MCF 10A (cell line): ENCODE measurements at regions not wholly inside any gene's neighbourhood (a gene's known extent, or its start where the extent isn't known, plus 50 kb on each side); places are given as distances from the start of the nearest gene placed in this dataset.

Experiments
- BruUV-seq: library from RNA; stranded (reverse); fragments of 400-500 nt; replicated peaks from 2 replicates; lab custom pipeline; 2021; lab: Mats Ljungman, UMichigan
- CTCF ChIA-PET: fragments of 300-600 bp; sonication (Branson Sonifier 250); formaldehyde crosslinking; extraction: SDS; loops from one replicate; lab custom pipeline; 2021; ENCODE audit warnings: antibody characterized with exemption, inconsistent platforms; lab: Yijun Ruan, JAX
- POLR2A ChIA-PET: fragments of 300-600, 350-650 bp; sonication (Branson Sonifier 250); formaldehyde crosslinking; extraction: SDS; loops from one replicate; lab custom pipeline; 2020; ENCODE audit warnings: antibody characterized with exemption, inconsistent platforms; lab: Yijun Ruan, JAX
- DNase-seq: peaks from one replicate; pipeline ENCODE4 v3.0.0-alpha.2; 2018; ENCODE audit not compliant: unreplicated experiment
- H3K27ac Mint-ChIP-seq: one replicate; pipeline ENCODE4 v1.8.0; 2022; ENCODE audit warnings: mild to moderate bottlenecking, low read depth, mixed read lengths; ENCODE audit not compliant: unreplicated experiment
- H3K27me3 Mint-ChIP-seq: one replicate; pipeline ENCODE4 v1.8.0; 2022; ENCODE audit warnings: mixed read lengths; ENCODE audit not compliant: insufficient read depth, unreplicated experiment
- H3K36me3 Mint-ChIP-seq: one replicate; pipeline ENCODE4 v1.8.0; 2022; ENCODE audit warnings: mild to moderate bottlenecking, moderate library complexity, mixed read lengths; ENCODE audit not compliant: insufficient read depth, unreplicated experiment
- H3K4me1 Mint-ChIP-seq: one replicate; pipeline ENCODE4 v1.8.0; 2022; ENCODE audit warnings: mixed read lengths; ENCODE audit not compliant: insufficient read depth, unreplicated experiment
- H3K4me3 Mint-ChIP-seq: one replicate; pipeline ENCODE4 v1.8.0; 2022; ENCODE audit warnings: mild to moderate bottlenecking, moderate library complexity, mixed read lengths; ENCODE audit not compliant: unreplicated experiment
- H3K9me3 Mint-ChIP-seq: one replicate; pipeline ENCODE4 v1.8.0; 2022; ENCODE audit warnings: mixed read lengths; ENCODE audit not compliant: unreplicated experiment
- intact Hi-C: fragments of 100-400 bp; cut with micrococcal nuclease; formaldehyde crosslinking; loops from 2 replicates; pipeline ENCODE4 v1.14.1; 2022
- TF ChIP-seq, protein P1 (sequence below): fragments of 200-600 bp; IDR thresholded peaks from one replicate; pipeline ENCODE4 v1.8.0; 2022; ENCODE audit warnings: antibody characterized with exemption, mild to moderate bottlenecking; ENCODE audit not compliant: unreplicated experiment

DNA sequence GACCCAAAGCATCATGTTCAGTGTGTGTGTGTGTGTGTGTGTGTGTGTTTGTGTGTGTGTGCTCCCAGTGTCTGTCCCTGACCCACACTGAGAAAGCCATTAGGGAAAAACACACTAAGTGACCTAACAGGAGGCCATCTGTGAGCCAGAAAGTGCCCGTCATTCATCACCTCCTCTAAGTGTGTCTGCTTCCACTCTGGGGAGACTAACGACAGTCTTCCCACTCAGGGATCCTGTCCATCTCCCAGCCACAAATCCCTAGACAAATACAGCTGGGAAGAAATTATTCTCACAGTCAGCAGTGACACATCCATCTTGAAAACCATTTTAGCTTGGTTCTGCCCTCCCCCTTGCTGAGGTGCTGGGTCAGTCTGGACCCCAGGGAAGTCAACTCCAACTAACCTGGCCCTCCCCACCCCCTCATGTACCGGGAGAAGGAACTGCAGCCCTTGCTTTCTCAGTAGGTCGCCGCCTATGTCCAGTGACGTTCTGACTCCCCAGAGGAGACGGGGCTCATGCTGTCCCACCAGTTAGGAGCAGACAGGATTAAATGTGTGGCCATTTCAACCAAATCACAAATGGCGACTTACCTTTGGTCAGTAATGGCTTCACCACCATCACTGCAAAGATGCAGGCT, 296.5 kb upstream of the ZNF32 start:
- Mint-ChIP-seq H3K4me1 (peaks cover 6% of the 10 kb centered on the region), H3K36me3 (no peaks in the 10 kb centered on the region), H3K4me3 (no peak overlapping the region), H3K27me3 (peaks cover 16% of the 10 kb centered on the region), H3K9me3 (no peaks in the 10 kb centered on the region), H3K27ac (no peak overlapping the region)
- ChIA-PET CTCF (no interaction called here), POLR2A (no interaction called here)
- DNase-seq, result no peak
- intact Hi-C loops, result no loop called here
- TF ChIP-seq, protein P1, sequence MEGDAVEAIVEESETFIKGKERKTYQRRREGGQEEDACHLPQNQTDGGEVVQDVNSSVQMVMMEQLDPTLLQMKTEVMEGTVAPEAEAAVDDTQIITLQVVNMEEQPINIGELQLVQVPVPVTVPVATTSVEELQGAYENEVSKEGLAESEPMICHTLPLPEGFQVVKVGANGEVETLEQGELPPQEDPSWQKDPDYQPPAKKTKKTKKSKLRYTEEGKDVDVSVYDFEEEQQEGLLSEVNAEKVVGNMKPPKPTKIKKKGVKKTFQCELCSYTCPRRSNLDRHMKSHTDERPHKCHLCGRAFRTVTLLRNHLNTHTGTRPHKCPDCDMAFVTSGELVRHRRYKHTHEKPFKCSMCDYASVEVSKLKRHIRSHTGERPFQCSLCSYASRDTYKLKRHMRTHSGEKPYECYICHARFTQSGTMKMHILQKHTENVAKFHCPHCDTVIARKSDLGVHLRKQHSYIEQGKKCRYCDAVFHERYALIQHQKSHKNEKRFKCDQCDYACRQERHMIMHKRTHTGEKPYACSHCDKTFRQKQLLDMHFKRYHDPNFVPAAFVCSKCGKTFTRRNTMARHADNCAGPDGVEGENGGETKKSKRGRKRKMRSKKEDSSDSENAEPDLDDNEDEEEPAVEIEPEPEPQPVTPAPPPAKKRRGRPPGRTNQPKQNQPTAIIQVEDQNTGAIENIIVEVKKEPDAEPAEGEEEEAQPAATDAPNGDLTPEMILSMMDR, result no peak
- no TSS peak for BruUV-seq

GRCh38 chr10:43944381-43945093, 295.9 kb upstream of the ZNF32 start:
- H3K4me1 Mint-ChIP-seq, result peaks cover 6% of the 10 kb centered on the region
- ChIA-PET POLR2A (no interaction called here), CTCF (no interaction called here)
- no peak for DNase-seq
- no peaks in the 10 kb centered on the region for H3K9me3 Mint-ChIP-seq
- TF ChIP-seq, protein P1, result no peak
- intact Hi-C loops, result no loop called here
- H3K4me3 Mint-ChIP-seq, result no peak overlapping the region
- H3K36me3 Mint-ChIP-seq, result no peaks in the 10 kb centered on the region
- BruUV-seq, result no TSS peak
- no peak overlapping the region for H3K27ac Mint-ChIP-seq
- peaks cover 11% of the 10 kb centered on the region for H3K27me3 Mint-ChIP-seq

GRCh38 chr10:43943818-43944360, 295.2 kb upstream of the ZNF32 start:
- TF ChIP-seq, protein P1, result no peak
- BruUV-seq, result no TSS peak
- POLR2A ChIA-PET, result no interaction called here
- no peaks in the 10 kb centered on the region for H3K36me3 Mint-ChIP-seq
- no peak overlapping the region for H3K4me3 Mint-ChIP-seq
- H3K27ac Mint-ChIP-seq, result no peak overlapping the region
- CTCF ChIA-PET, result interaction anchor here (0.6 kb wide), 1 partner anchor 739 kb away, joined by 3 read pairs; no protein-coding TSS in a partner anchor
- intact Hi-C loops, result no loop called here
- H3K4me1 Mint-ChIP-seq, result peaks cover 6% of the 10 kb centered on the region
- DNase-seq, result no peak
- H3K27me3 Mint-ChIP-seq, result peaks cover 11% of the 10 kb centered on the region
- no peaks in the 10 kb centered on the region for H3K9me3 Mint-ChIP-seq

DNA sequence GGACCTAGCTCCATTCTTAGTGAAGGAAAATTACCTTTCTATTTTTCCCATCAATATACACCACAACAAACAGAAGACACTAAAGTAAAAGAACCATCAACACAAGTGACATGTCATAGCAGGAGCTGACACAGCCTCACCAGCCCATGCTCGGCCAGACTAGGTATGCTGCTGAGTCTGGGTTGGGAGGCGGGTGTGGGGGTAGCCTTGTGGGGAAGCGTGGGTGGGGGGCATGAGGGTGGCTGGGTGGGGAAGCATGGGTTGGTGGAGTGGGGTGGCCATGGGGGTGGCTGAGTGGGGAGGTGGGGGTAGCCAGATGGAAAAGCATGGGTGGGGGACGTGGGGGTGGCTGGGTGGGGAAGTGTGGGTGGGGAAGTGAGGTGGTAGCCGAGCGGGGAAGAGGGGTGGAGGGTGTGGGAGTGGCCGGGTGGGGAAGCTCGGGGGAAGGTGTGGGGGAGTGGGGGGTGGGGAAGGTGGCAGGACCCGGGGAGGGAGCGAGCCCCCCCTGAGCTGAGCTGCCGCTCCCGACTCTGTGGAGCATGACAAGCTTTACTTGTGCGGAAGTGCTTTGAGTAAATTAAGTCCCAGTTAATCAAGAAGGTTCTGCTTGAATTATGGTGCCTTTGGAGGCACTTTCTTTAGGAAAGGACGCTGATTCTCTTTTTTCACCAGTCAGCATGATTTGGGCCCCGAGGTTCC, 294.6 kb upstream of the ZNF32 start:
- H3K4me1 Mint-ChIP-seq, result peaks cover 6% of the 10 kb centered on the region
- ChIA-PET CTCF (interaction anchor here (0.6 kb wide), 1 partner anchor 739 kb away, joined by 3 read pairs; no protein-coding TSS in a partner anchor), POLR2A (no interaction called here)
- no peak overlapping the region for H3K4me3 Mint-ChIP-seq
- peaks cover 13% of the 10 kb centered on the region for H3K27me3 Mint-ChIP-seq
- no peak for DNase-seq
- intact Hi-C loops, result no loop called here
- H3K36me3 Mint-ChIP-seq, result no peaks in the 10 kb centered on the region
- no peak overlapping the region for H3K27ac Mint-ChIP-seq
- TF ChIP-seq, protein P1, result no peak
- H3K9me3 Mint-ChIP-seq, result no peaks in the 10 kb centered on the region
- no TSS peak for BruUV-seq
